GM23338 (cell line): ENCODE measurements at regions not wholly inside any gene's neighbourhood (a gene's known extent, or its start where the extent isn't known, plus 50 kb on each side); places are given as distances from the start of the nearest gene placed in this dataset.

Experiments
- ATAC-seq: fragments of 200-7000 bp; cut with Tn5 transposase; 3 replicates; pipeline ENCODE4 v1.9.1; 2020
- DNase-seq: peaks from one replicate; pipeline ENCODE4 v3.0.0-alpha.2; 2015; ENCODE audit warnings: low spot score
- H2AFZ ChIP-seq: fragments of 200-600 bp; sonication (generic); 2 replicates; pipeline ENCODE4 v1.8.0; 2016; ENCODE audit warnings: antibody characterized with exemption, mild to moderate bottlenecking, moderate library complexity
- H3F3A ChIP-seq: fragments of 200-600 bp; sonication (generic); replicated peaks from 2 replicates; pipeline ENCODE4 v1.8.0; 2017; ENCODE audit warnings: antibody characterized with exemption, mixed run types, low read depth
- H3K27ac ChIP-seq: fragments of 200-600 bp; sonication (generic); 2 replicates; pipeline ENCODE4 v1.6.1; 2016; ENCODE audit warnings: low read depth
- H3K27me3 ChIP-seq: fragments of 200-600 bp; sonication (generic); 2 replicates; pipeline ENCODE4 v1.8.0; 2016; ENCODE audit warnings: mild to moderate bottlenecking, mixed run types, moderate library complexity; ENCODE audit not compliant: insufficient read depth
- H3K36me3 ChIP-seq: fragments of 200-600 bp; sonication (generic); 2 replicates; pipeline ENCODE4 v1.8.0; 2016; ENCODE audit warnings: mild to moderate bottlenecking; ENCODE audit not compliant: insufficient read depth
- H3K4me1 ChIP-seq: fragments of 200-600 bp; sonication (generic); 2 replicates; pipeline ENCODE4 v1.8.0; 2016; ENCODE audit warnings: mild to moderate bottlenecking, moderate library complexity; ENCODE audit not compliant: insufficient read depth
- H3K4me2 ChIP-seq: fragments of 200-600 bp; sonication (generic); 2 replicates; pipeline ENCODE4 v1.7.1; 2017; ENCODE audit warnings: mixed run types
- H3K4me3 ChIP-seq: fragments of 200-600 bp; sonication (generic); 2 replicates; pipeline ENCODE4 v1.6.1; 2016; ENCODE audit warnings: mixed run types
- H3K79me2 ChIP-seq: fragments of 200-600 bp; sonication (generic); replicated peaks from 2 replicates; pipeline ENCODE4 v1.8.0; 2017; ENCODE audit warnings: mild to moderate bottlenecking; ENCODE audit not compliant: insufficient read depth
- H3K9me2 ChIP-seq: fragments of 200-600 bp; sonication (generic); 2 replicates; pipeline ENCODE4 v1.8.0; 2017; ENCODE audit not compliant: insufficient read depth
- H4K20me1 ChIP-seq: fragments of 200-600 bp; sonication (generic); replicated peaks from 2 replicates; pipeline ENCODE4 v1.8.0; 2017; ENCODE audit warnings: mild to moderate bottlenecking; ENCODE audit not compliant: insufficient read depth
- H3K27ac Mint-ChIP-seq: 2 replicates; pipeline ENCODE4 v1.8.0; 2020; ENCODE audit warnings: inconsistent platforms, mild to moderate bottlenecking, moderate library complexity, mixed read lengths
- H3K27me3 Mint-ChIP-seq: 3 replicates; pipeline ENCODE4 v1.8.0; 2022; ENCODE audit warnings: low read depth, mild to moderate bottlenecking, moderate library complexity, mixed read lengths, inconsistent platforms; ENCODE audit not compliant: insufficient read depth, poor library complexity
- H3K36me3 Mint-ChIP-seq: 3 replicates; pipeline ENCODE4 v1.8.0; 2021; ENCODE audit warnings: low read depth, mild to moderate bottlenecking, inconsistent platforms, moderate library complexity, mixed read lengths
- H3K4me1 Mint-ChIP-seq: 3 replicates; pipeline ENCODE4 v1.8.0; 2020; ENCODE audit warnings: mild to moderate bottlenecking, inconsistent platforms, mixed read lengths
- H3K4me3 Mint-ChIP-seq: 3 replicates; pipeline ENCODE4 v1.8.0; 2021; ENCODE audit warnings: moderate library complexity, mild to moderate bottlenecking, inconsistent platforms, mixed read lengths
- H3K9me3 Mint-ChIP-seq: 3 replicates; pipeline ENCODE4 v1.8.0; 2020; ENCODE audit warnings: moderate library complexity, mild to moderate bottlenecking, inconsistent platforms, mixed read lengths
- CTCF ChIP-seq, 2 experiments: fragments of 200-600 bp in 1 of 2; sonication (generic) in 1 of 2; conservative IDR thresholded peaks; 2 replicates each; pipeline versions ENCODE4 v1.5.1 to v1.6.1; 2016 to 2017; ENCODE audit warnings: antibody characterized with exemption in 2 of 2, low read depth in 2 of 2, mild to moderate bottlenecking in 2 of 2, moderate library complexity in 1 of 2
- EZH2 ChIP-seq: fragments of 200-600 bp; sonication (generic); IDR thresholded peaks from one replicate; pipeline ENCODE4 v1.8.0; 2017; ENCODE audit warnings: antibody characterized with exemption, mild to moderate bottlenecking, low read depth; ENCODE audit not compliant: unreplicated experiment
- JUNB ChIP-seq: IDR thresholded peaks from one replicate; pipeline ENCODE4 v1.6.1; 2016; ENCODE audit warnings: antibody characterized with exemption; ENCODE audit not compliant: unreplicated experiment
- NANOG ChIP-seq: IDR thresholded peaks from 2 replicates; pipeline ENCODE4 v1.6.1; 2016; ENCODE audit warnings: antibody characterized with exemption, borderline replicate concordance
- STAT1 ChIP-seq: IDR thresholded peaks from one replicate; pipeline ENCODE4 v1.6.1; 2016; ENCODE audit warnings: antibody characterized with exemption; ENCODE audit not compliant: unreplicated experiment
- TF ChIP-seq, protein P1 (sequence below): fragments of 250-450 bp; sonication (Bioruptor Pico); IDR thresholded peaks from 2 replicates; pipeline ENCODE4 v1.5.0; 2020; ENCODE audit warnings: mild to moderate bottlenecking, moderate library complexity
- TF ChIP-seq, protein P2 (sequence below): IDR thresholded peaks from 2 replicates; pipeline ENCODE4 v1.6.1; 2016; ENCODE audit warnings: antibody characterized with exemption

DNA sequence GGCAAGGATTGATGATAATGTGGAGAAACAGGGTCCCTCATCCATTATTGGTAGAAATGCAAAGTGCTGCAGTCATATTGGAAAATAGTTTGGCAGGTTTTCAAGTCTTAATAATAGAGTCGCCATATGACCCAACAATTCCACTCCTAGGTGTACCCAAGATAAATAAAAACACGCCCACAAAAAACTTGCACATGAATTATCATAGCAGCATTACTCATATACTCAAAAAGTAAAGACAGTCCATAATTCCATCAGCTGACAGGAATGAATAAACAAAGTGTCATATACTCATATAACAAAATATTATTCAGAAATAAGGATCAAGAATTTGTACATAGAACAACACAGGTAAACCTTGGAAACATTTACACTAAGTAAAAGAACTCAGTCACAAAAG is 242.9 kb upstream of the FTMT start (continued):
- TF ChIP-seq, protein P1, sequence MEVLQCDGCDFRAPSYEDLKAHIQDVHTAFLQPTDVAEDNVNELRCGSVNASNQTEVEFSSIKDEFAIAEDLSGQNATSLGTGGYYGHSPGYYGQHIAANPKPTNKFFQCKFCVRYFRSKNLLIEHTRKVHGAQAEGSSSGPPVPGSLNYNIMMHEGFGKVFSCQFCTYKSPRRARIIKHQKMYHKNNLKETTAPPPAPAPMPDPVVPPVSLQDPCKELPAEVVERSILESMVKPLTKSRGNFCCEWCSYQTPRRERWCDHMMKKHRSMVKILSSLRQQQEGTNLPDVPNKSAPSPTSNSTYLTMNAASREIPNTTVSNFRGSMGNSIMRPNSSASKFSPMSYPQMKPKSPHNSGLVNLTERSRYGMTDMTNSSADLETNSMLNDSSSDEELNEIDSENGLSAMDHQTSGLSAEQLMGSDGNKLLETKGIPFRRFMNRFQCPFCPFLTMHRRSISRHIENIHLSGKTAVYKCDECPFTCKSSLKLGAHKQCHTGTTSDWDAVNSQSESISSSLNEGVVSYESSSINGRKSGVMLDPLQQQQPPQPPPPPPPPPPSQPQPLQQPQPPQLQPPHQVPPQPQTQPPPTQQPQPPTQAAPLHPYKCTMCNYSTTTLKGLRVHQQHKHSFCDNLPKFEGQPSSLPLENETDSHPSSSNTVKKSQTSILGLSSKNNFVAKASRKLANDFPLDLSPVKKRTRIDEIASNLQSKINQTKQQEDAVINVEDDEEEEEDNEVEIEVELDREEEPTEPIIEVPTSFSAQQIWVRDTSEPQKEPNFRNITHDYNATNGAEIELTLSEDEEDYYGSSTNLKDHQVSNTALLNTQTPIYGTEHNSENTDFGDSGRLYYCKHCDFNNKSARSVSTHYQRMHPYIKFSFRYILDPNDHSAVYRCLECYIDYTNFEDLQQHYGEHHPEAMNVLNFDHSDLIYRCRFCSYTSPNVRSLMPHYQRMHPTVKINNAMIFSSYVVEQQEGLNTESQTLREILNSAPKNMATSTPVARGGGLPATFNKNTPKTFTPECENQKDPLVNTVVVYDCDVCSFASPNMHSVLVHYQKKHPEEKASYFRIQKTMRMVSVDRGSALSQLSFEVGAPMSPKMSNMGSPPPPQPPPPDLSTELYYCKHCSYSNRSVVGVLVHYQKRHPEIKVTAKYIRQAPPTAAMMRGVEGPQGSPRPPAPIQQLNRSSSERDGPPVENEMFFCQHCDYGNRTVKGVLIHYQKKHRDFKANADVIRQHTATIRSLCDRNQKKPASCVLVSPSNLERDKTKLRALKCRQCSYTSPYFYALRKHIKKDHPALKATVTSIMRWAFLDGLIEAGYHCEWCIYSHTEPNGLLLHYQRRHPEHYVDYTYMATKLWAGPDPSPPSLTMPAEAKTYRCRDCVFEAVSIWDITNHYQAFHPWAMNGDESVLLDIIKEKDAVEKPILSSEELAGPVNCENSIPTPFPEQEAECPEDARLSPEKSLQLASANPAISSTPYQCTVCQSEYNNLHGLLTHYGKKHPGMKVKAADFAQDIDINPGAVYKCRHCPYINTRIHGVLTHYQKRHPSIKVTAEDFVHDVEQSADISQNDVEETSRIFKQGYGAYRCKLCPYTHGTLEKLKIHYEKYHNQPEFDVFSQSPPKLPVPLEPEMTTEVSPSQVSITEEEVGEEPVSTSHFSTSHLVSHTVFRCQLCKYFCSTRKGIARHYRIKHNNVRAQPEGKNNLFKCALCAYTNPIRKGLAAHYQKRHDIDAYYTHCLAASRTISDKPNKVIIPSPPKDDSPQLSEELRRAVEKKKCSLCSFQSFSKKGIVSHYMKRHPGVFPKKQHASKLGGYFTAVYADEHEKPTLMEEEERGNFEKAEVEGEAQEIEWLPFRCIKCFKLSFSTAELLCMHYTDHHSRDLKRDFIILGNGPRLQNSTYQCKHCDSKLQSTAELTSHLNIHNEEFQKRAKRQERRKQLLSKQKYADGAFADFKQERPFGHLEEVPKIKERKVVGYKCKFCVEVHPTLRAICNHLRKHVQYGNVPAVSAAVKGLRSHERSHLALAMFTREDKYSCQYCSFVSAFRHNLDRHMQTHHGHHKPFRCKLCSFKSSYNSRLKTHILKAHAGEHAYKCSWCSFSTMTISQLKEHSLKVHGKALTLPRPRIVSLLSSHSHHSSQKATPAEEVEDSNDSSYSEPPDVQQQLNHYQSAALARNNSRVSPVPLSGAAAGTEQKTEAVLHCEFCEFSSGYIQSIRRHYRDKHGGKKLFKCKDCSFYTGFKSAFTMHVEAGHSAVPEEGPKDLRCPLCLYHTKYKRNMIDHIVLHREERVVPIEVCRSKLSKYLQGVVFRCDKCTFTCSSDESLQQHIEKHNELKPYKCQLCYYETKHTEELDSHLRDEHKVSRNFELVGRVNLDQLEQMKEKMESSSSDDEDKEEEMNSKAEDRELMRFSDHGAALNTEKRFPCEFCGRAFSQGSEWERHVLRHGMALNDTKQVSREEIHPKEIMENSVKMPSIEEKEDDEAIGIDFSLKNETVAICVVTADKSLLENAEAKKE = no peak

GRCh38 chr5:121624035-121624434 is 227.6 kb upstream of the FTMT start:
- no peak overlapping the region for H3K27ac ChIP-seq
- H3K9me2 ChIP-seq = no peaks in the 10 kb centered on the region
- H3K4me1 Mint-ChIP-seq = no peaks in the 10 kb centered on the region
- H3K27ac Mint-ChIP-seq = no peak overlapping the region
- H3K36me3 ChIP-seq = no peaks in the 10 kb centered on the region
- H3K4me2 ChIP-seq = no peak overlapping the region
- H3F3A ChIP-seq = no peaks in the 10 kb centered on the region
- H3K4me3 Mint-ChIP-seq = no peak overlapping the region
- DNase-seq (no peak), ATAC-seq (no peak)
- no peaks in the 10 kb centered on the region for H3K79me2 ChIP-seq
- H4K20me1 ChIP-seq = no peaks in the 10 kb centered on the region
- TF ChIP-seq STAT1 = no peak
- no peak for TF ChIP-seq NANOG
- TF ChIP-seq EZH2 = no peak
- TF ChIP-seq JUNB = no peak
- no peak for TF ChIP-seq CTCF (conservative IDR thresholded peaks at IDR 0.05; ENCODE audit: low read depth in 2 of 2)
- TF ChIP-seq, protein P2, sequence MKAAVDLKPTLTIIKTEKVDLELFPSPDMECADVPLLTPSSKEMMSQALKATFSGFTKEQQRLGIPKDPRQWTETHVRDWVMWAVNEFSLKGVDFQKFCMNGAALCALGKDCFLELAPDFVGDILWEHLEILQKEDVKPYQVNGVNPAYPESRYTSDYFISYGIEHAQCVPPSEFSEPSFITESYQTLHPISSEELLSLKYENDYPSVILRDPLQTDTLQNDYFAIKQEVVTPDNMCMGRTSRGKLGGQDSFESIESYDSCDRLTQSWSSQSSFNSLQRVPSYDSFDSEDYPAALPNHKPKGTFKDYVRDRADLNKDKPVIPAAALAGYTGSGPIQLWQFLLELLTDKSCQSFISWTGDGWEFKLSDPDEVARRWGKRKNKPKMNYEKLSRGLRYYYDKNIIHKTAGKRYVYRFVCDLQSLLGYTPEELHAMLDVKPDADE = no peak
- peaks cover 4% of the 10 kb centered on the region; the same call in 1 of the 2 replicates for H3K4me1 ChIP-seq
- no peaks in the 10 kb centered on the region for H3K9me3 Mint-ChIP-seq
- no peaks in the 10 kb centered on the region for H3K36me3 Mint-ChIP-seq
- no peak overlapping the region for H3K4me3 ChIP-seq
- no peak overlapping the region; the same call in 1 of the 2 replicates for H2AFZ ChIP-seq
- no peaks in the 10 kb centered on the region for H3K27me3 Mint-ChIP-seq
- H3K27me3 ChIP-seq = no peaks in the 10 kb centered on the region
